ENCODE measurements at regions not wholly inside any gene's neighbourhood (a gene's known extent, or its start where the extent isn't known, plus 50 kb on each side); places are given as distances from the start of the nearest gene placed in this dataset.
"Not testable (repeated sequence)": the region's sequence is repeated elsewhere in the genome, so short reads cannot be mapped to it uniquely, and the experiment has no call there.

GRCh38 chr13:70516226-70516625 is 408.0 kb upstream of the KLHL1 start:
- no peaks in the 10 kb centered on the region for H3K27me3 Mint-ChIP-seq

GRCh38 chr13:70511861-70512417 is 403.7 kb upstream of the KLHL1 start:
- not testable (repeated sequence) for H3K9me3 Mint-ChIP-seq; H3K27me3 Mint-ChIP-seq; DNase-seq; H3K27ac Mint-ChIP-seq; H3K4me1 Mint-ChIP-seq (ENCODE audit: low read depth); H3K36me3 Mint-ChIP-seq (ENCODE audit: low read depth); H3K4me3 Mint-ChIP-seq

More at GRCh38 chr13:70516226-70516625, 408.0 kb upstream of the KLHL1 start:
- Mint-ChIP-seq H3K9me3 (peaks cover 2% of the 10 kb centered on the region), H3K4me1 (ENCODE audit: low read depth) (no peaks in the 10 kb centered on the region), H3K4me3 (no peak overlapping the region), H3K36me3 (ENCODE audit: low read depth) (no peaks in the 10 kb centered on the region), H3K27ac (no peak overlapping the region)
- no peak for DNase-seq

- Mint-ChIP-seq H3K27ac (no peak overlapping the region), H3K4me1 (ENCODE audit: low read depth) (no peaks in the 10 kb centered on the region), H3K9me3 (no peaks in the 10 kb centered on the region), H3K36me3 (ENCODE audit: low read depth) (no peaks in the 10 kb centered on the region), H3K27me3 (no peaks in the 10 kb centered on the region), H3K4me3 (no peak overlapping the region)
- DNase-seq: no peak
Measured at GRCh38 chr13:70505809-70506208, 397.6 kb upstream of the KLHL1 start.

GRCh38 chr13:70502944-70503343 is 394.7 kb upstream of the KLHL1 start:
- DNase-seq: no peak
- Mint-ChIP-seq H3K4me3 (no peak overlapping the region), H3K27me3 (no peaks in the 10 kb centered on the region), H3K27ac (no peak overlapping the region), H3K9me3 (peaks cover 4% of the 10 kb centered on the region), H3K4me1 (ENCODE audit: low read depth) (no peaks in the 10 kb centered on the region), H3K36me3 (ENCODE audit: low read depth) (no peaks in the 10 kb centered on the region)

- no peak overlapping the region for H3K27ac Mint-ChIP-seq
- H3K4me1 Mint-ChIP-seq (ENCODE audit: low read depth): no peaks in the 10 kb centered on the region
- H3K4me3 Mint-ChIP-seq: no peak overlapping the region
- H3K36me3 Mint-ChIP-seq (ENCODE audit: low read depth): no peaks in the 10 kb centered on the region
- H3K9me3 Mint-ChIP-seq: peaks cover 33% of the 10 kb centered on the region
- DNase-seq: no peak
- no peaks in the 10 kb centered on the region for H3K27me3 Mint-ChIP-seq
Measured at GRCh38 chr13:70490320-70490935, 382.2 kb upstream of the KLHL1 start.

- Mint-ChIP-seq H3K4me3 (no peak overlapping the region), H3K4me1 (ENCODE audit: low read depth) (no peaks in the 10 kb centered on the region), H3K36me3 (ENCODE audit: low read depth) (no peaks in the 10 kb centered on the region), H3K9me3 (peaks cover 11% of the 10 kb centered on the region), H3K27ac (no peak overlapping the region), H3K27me3 (no peaks in the 10 kb centered on the region)
- DNase-seq: no peak
Measured at GRCh38 chr13:70484931-70485330, 376.7 kb upstream of the KLHL1 start.

- Mint-ChIP-seq H3K4me3 (no peak overlapping the region), H3K4me1 (ENCODE audit: low read depth) (no peaks in the 10 kb centered on the region), H3K27me3 (no peaks in the 10 kb centered on the region), H3K9me3 (peaks cover 5% of the 10 kb centered on the region), H3K27ac (no peak overlapping the region), H3K36me3 (ENCODE audit: low read depth) (no peaks in the 10 kb centered on the region)
- no peak for DNase-seq
Measured at GRCh38 chr13:70483599-70484276, 375.5 kb upstream of the KLHL1 start.

- no peak overlapping the region for H3K4me3 Mint-ChIP-seq
- H3K36me3 Mint-ChIP-seq (ENCODE audit: low read depth): no peaks in the 10 kb centered on the region
- DNase-seq: no peak
- H3K27ac Mint-ChIP-seq: no peak overlapping the region
- H3K9me3 Mint-ChIP-seq: peaks cover 8% of the 10 kb centered on the region
- H3K27me3 Mint-ChIP-seq: no peaks in the 10 kb centered on the region
- H3K4me1 Mint-ChIP-seq (ENCODE audit: low read depth): no peaks in the 10 kb centered on the region
Measured at GRCh38 chr13:70473907-70474306, 365.7 kb upstream of the KLHL1 start.

GRCh38 chr13:70469077-70469476 is 360.8 kb upstream of the KLHL1 start:
- Mint-ChIP-seq H3K4me3 (no peak overlapping the region), H3K27me3 (no peaks in the 10 kb centered on the region), H3K4me1 (ENCODE audit: low read depth) (no peaks in the 10 kb centered on the region), H3K27ac (no peak overlapping the region), H3K36me3 (ENCODE audit: low read depth) (no peaks in the 10 kb centered on the region), H3K9me3 (peaks cover 6% of the 10 kb centered on the region)
- DNase-seq: no peak

- Mint-ChIP-seq H3K9me3 (peaks cover 17% of the 10 kb centered on the region), H3K4me3 (no peak overlapping the region), H3K27me3 (no peaks in the 10 kb centered on the region), H3K36me3 (ENCODE audit: low read depth) (no peaks in the 10 kb centered on the region), H3K27ac (no peak overlapping the region), H3K4me1 (ENCODE audit: low read depth) (no peaks in the 10 kb centered on the region)
- DNase-seq: no peak
Measured at GRCh38 chr13:70457474-70457873, 349.2 kb upstream of the KLHL1 start.

GRCh38 chr13:70448820-70449219 is 340.6 kb upstream of the KLHL1 start:
- peaks cover 9% of the 10 kb centered on the region for H3K9me3 Mint-ChIP-seq
- H3K4me3 Mint-ChIP-seq: no peak overlapping the region
- H3K27me3 Mint-ChIP-seq: no peaks in the 10 kb centered on the region
- no peak overlapping the region for H3K27ac Mint-ChIP-seq
- no peak for DNase-seq
- H3K4me1 Mint-ChIP-seq (ENCODE audit: low read depth): no peaks in the 10 kb centered on the region
- no peaks in the 10 kb centered on the region for H3K36me3 Mint-ChIP-seq (ENCODE audit: low read depth)

GRCh38 chr13:70432276-70432805 is 324.1 kb upstream of the KLHL1 start:
- H3K27me3 Mint-ChIP-seq: no peaks in the 10 kb centered on the region
- H3K4me1 Mint-ChIP-seq (ENCODE audit: low read depth): no peaks in the 10 kb centered on the region
- H3K27ac Mint-ChIP-seq: no peak overlapping the region
- H3K36me3 Mint-ChIP-seq (ENCODE audit: low read depth): no peaks in the 10 kb centered on the region
- H3K9me3 Mint-ChIP-seq: peaks cover 2% of the 10 kb centered on the region
- no peak overlapping the region for H3K4me3 Mint-ChIP-seq
- no peak for DNase-seq

GRCh38 chr13:70430256-70430655 is 322.0 kb upstream of the KLHL1 start:
- Mint-ChIP-seq H3K36me3 (ENCODE audit: low read depth) (no peaks in the 10 kb centered on the region), H3K9me3 (peaks cover 4% of the 10 kb centered on the region), H3K27ac (no peak overlapping the region), H3K4me3 (no peak overlapping the region), H3K27me3 (no peaks in the 10 kb centered on the region), H3K4me1 (ENCODE audit: low read depth) (no peaks in the 10 kb centered on the region)
- DNase-seq: no peak

GRCh38 chr13:70424928-70425327 is 316.7 kb upstream of the KLHL1 start:
- Mint-ChIP-seq H3K4me1 (ENCODE audit: low read depth) (no peaks in the 10 kb centered on the region), H3K27ac (no peak overlapping the region), H3K27me3 (no peaks in the 10 kb centered on the region), H3K36me3 (ENCODE audit: low read depth) (no peaks in the 10 kb centered on the region), H3K4me3 (no peak overlapping the region), H3K9me3 (peaks cover 2% of the 10 kb centered on the region)
- no peak for DNase-seq

GRCh38 chr13:70424428-70424827 is 316.2 kb upstream of the KLHL1 start:
- Mint-ChIP-seq H3K36me3 (ENCODE audit: low read depth) (no peaks in the 10 kb centered on the region), H3K27ac (no peak overlapping the region), H3K27me3 (no peaks in the 10 kb centered on the region), H3K4me1 (ENCODE audit: low read depth) (no peaks in the 10 kb centered on the region), H3K9me3 (peaks cover 2% of the 10 kb centered on the region), H3K4me3 (no peak overlapping the region)
- DNase-seq: no peak
